H1 (cell line): ENCODE measurements at regions not wholly inside any gene's neighbourhood (a gene's known extent, or its start where the extent isn't known, plus 50 kb on each side); places are given as distances from the start of the nearest gene placed in this dataset.

ENCODE experiments used
- CTCF ChIA-PET: fragments of 300-600 bp; sonication (Branson Sonifier 250); formaldehyde crosslinking; loops from one replicate; lab custom pipeline; 2021; ENCODE audit not compliant: partially characterized antibody; lab: Charles Lee
- POLR2A ChIA-PET: fragments of 300-600 bp; sonication (Branson Sonifier 250); formaldehyde crosslinking; loops from one replicate; lab custom pipeline; 2021; ENCODE audit warnings: inconsistent platforms; ENCODE audit not compliant: partially characterized antibody; lab: Charles Lee
- DNase-seq, 2 experiments: peaks; one replicate each; pipeline versions ENCODE4 v3.0.0 to v3.0.0-alpha.2; 2010 to 2022; ENCODE audit warnings: low spot score in 2 of 2, low read depth in 1 of 2, mixed read lengths in 1 of 2
- FAIRE-seq: peaks from 2 replicates; lab custom pipeline; 2011; peaks lifted over from hg19 to GRCh38; lab: Jason Lieb, UNC
- H2AFZ ChIP-seq: 2 replicates; pipeline ENCODE4 v1.8.1; 2012; ENCODE audit warnings: low read length, inconsistent platforms
- H2AK5ac ChIP-seq: 2 replicates; pipeline ENCODE4 v1.6.1; 2013; ENCODE audit warnings: low read depth, low read length
- H2BK120ac ChIP-seq: replicated peaks from 2 replicates; pipeline ENCODE3; 2013; ENCODE audit warnings: low read depth, low read length, inconsistent platforms
- H2BK12ac ChIP-seq: 2 replicates; pipeline ENCODE4 v1.6.1; 2013; ENCODE audit warnings: low read depth, low read length
- H2BK15ac ChIP-seq: 2 replicates; pipeline ENCODE4 v1.6.1; 2013; ENCODE audit warnings: low read length
- H2BK20ac ChIP-seq: 2 replicates; pipeline ENCODE4 v1.6.1; 2013; ENCODE audit warnings: low read length
- H2BK5ac ChIP-seq: 2 replicates; pipeline ENCODE4 v1.6.1; 2013; ENCODE audit warnings: low read depth, low read length
- H3K14ac ChIP-seq: 2 replicates; pipeline ENCODE4 v1.6.1; 2013; ENCODE audit warnings: inconsistent platforms; ENCODE audit not compliant: insufficient read length
- H3K18ac ChIP-seq: 2 replicates; pipeline ENCODE4 v1.6.1; 2013; ENCODE audit warnings: low read length; ENCODE audit errors: extremely low read depth
- H3K23ac ChIP-seq: 2 replicates; pipeline ENCODE4 v1.6.1; 2013; ENCODE audit warnings: inconsistent platforms; ENCODE audit not compliant: insufficient read length
- H3K23me2 ChIP-seq: 2 replicates; pipeline ENCODE4 v1.6.1; 2013; ENCODE audit warnings: low read depth, low read length
- H3K27ac ChIP-seq: 2 replicates; pipeline ENCODE4 v1.6.1; 2011; ENCODE audit warnings: low read depth, low read length, inconsistent platforms
- H3K27me3 ChIP-seq, 4 experiments: replicated peaks in 1 of 4; 1 replicate in 1 of 4; 2 replicates in 3 of 4; pipeline versions ENCODE4 v1.6.1 to v1.8.1; 2011 to 2013; ENCODE audit warnings: low read length in 3 of 4, mild to moderate bottlenecking in 3 of 4, inconsistent platforms in 2 of 4, mixed read lengths in 2 of 4, moderate library complexity in 1 of 4; ENCODE audit not compliant: control insufficient read depth in 3 of 4, insufficient read depth in 3 of 4; ENCODE audit errors: extremely low read depth in 1 of 4
- H3K36me3 ChIP-seq, 4 experiments: 2 replicates each; pipeline versions ENCODE4 v1.6.1 to v1.8.1; 2011 to 2013; ENCODE audit warnings: mild to moderate bottlenecking in 4 of 4, low read length in 3 of 4, moderate library complexity in 2 of 4, control low read depth in 1 of 4, inconsistent platforms in 1 of 4; ENCODE audit not compliant: insufficient read depth in 4 of 4, control insufficient read depth in 2 of 4
- H3K4ac ChIP-seq: replicated peaks from 2 replicates; pipeline ENCODE3; 2013; ENCODE audit warnings: low read length, low read depth, mixed read lengths, inconsistent platforms; ENCODE audit not compliant: insufficient read length
- H3K4me1 ChIP-seq, 4 experiments: replicated peaks in 1 of 4; 1 replicate in 1 of 4; 2 replicates in 3 of 4; pipeline versions ENCODE4 v1.6.1 to v1.8.1; 2011 to 2013; ENCODE audit warnings: low read length in 3 of 4, inconsistent platforms in 2 of 4, mixed read lengths in 1 of 4; ENCODE audit not compliant: insufficient read depth in 4 of 4, control insufficient read depth in 3 of 4
- H3K4me2 ChIP-seq, 2 experiments: 2 replicates each; pipeline versions ENCODE4 v1.6.1 to v1.8.1; 2011 to 2013; ENCODE audit warnings: low read depth in 2 of 2, low read length in 2 of 2, control low read depth in 1 of 2, inconsistent platforms in 1 of 2, mild to moderate bottlenecking in 1 of 2; ENCODE audit not compliant: insufficient read depth in 1 of 2
- H3K4me3 ChIP-seq, 4 experiments: fragments of 200-600, 300-600 bp in 1 of 4; sonication (generic), shearing (Covaris generic), sonication (Bioruptor Twin) in 1 of 4; 2 replicates each; pipeline versions ENCODE4 v1.5.1 to v1.8.1; 2011 to 2016; ENCODE audit warnings: low read length in 4 of 4, low read depth in 3 of 4, control low read depth in 2 of 4, inconsistent platforms in 2 of 4, mild to moderate bottlenecking in 2 of 4, mixed read lengths in 1 of 4, moderate library complexity in 1 of 4; ENCODE audit not compliant: insufficient read depth in 2 of 4; ENCODE audit errors: extremely low read depth in 1 of 4
- H3K56ac ChIP-seq: replicated peaks from 2 replicates; pipeline ENCODE3; 2013; ENCODE audit warnings: low read depth, mild to moderate bottlenecking, mixed read lengths, low read length, inconsistent platforms; ENCODE audit not compliant: insufficient read length
- H3K79me1 ChIP-seq: 2 replicates; pipeline ENCODE4 v1.6.1; 2013; ENCODE audit warnings: low read depth, low read length, control low read depth
- H3K79me2 ChIP-seq, 2 experiments: 2 replicates each; pipeline versions ENCODE4 v1.6.1 to v1.8.1; 2012 to 2013; ENCODE audit warnings: low read length in 2 of 2, mild to moderate bottlenecking in 2 of 2, inconsistent platforms in 1 of 2; ENCODE audit not compliant: insufficient read depth in 2 of 2, control insufficient read depth in 1 of 2
- H3K9ac ChIP-seq, 4 experiments: replicated peaks in 1 of 4; 1 replicate in 1 of 4; 2 replicates in 3 of 4; pipeline versions ENCODE4 v1.6.1 to v1.8.1; 2011 to 2013; ENCODE audit warnings: low read depth in 3 of 4, low read length in 3 of 4, control low read depth in 2 of 4, mild to moderate bottlenecking in 2 of 4, moderate library complexity in 2 of 4, inconsistent platforms in 1 of 4; ENCODE audit errors: extremely low read depth in 1 of 4
- H3K9me3 ChIP-seq, 2 experiments: 2 replicates each; pipeline versions ENCODE4 v1.6.1 to v1.8.1; 2012 to 2013; ENCODE audit warnings: mild to moderate bottlenecking in 2 of 2, moderate library complexity in 2 of 2, control low read depth in 1 of 2, inconsistent platforms in 1 of 2, low read depth in 1 of 2, low read length in 1 of 2, mixed read lengths in 1 of 2; ENCODE audit not compliant: insufficient read depth in 2 of 2
- H4K20me1 ChIP-seq, 2 experiments: replicated peaks in 1 of 2; 2 replicates each; pipeline versions ENCODE3 to v1.8.1; 2011 to 2013; ENCODE audit warnings: inconsistent platforms in 2 of 2, low read length in 2 of 2, mild to moderate bottlenecking in 1 of 2; ENCODE audit not compliant: insufficient read depth in 2 of 2, control insufficient read depth in 1 of 2
- H4K5ac ChIP-seq: 2 replicates; pipeline ENCODE4 v1.6.1; 2013; ENCODE audit warnings: low read length, low read depth, mixed read lengths, inconsistent platforms; ENCODE audit not compliant: insufficient read length
- H4K8ac ChIP-seq: 2 replicates; pipeline ENCODE4 v1.8.0; 2013; ENCODE audit warnings: mild to moderate bottlenecking, moderate library complexity, low read length, inconsistent platforms; ENCODE audit not compliant: insufficient read depth; ENCODE audit errors: extremely low read depth
- H4K91ac ChIP-seq: replicated peaks from 2 replicates; pipeline ENCODE3; 2013; ENCODE audit warnings: low read length, mixed read lengths, inconsistent platforms; ENCODE audit not compliant: insufficient read length
- ATF2 ChIP-seq: IDR thresholded peaks from 2 replicates; pipeline ENCODE4 v1.6.1; 2012; ENCODE audit warnings: low read length, inconsistent platforms
- BACH1 ChIP-seq: IDR thresholded peaks from 2 replicates; pipeline ENCODE4 v1.6.1; 2012; ENCODE audit warnings: low read length, improper control_type of control experiment
- BRCA1 ChIP-seq: IDR thresholded peaks from 2 replicates; pipeline ENCODE4 v1.6.1; 2012; ENCODE audit warnings: low read depth, low read length, improper control_type of control experiment
- CTBP2 ChIP-seq: IDR thresholded peaks from 2 replicates; pipeline ENCODE4 v1.7.0; 2011; ENCODE audit warnings: borderline replicate concordance, mild to moderate bottlenecking, moderate library complexity, mixed read lengths, low read length; ENCODE audit not compliant: insufficient read depth, insufficient read length
- EGR1 ChIP-seq: IDR thresholded peaks from 2 replicates; pipeline ENCODE4 v1.6.1; 2011; ENCODE audit warnings: low read depth, low read length, borderline replicate concordance
- GABPA ChIP-seq: IDR thresholded peaks from 2 replicates; pipeline ENCODE4 v1.6.1; 2011; ENCODE audit warnings: mild to moderate bottlenecking, low read length, moderate library complexity, borderline replicate concordance; ENCODE audit not compliant: insufficient read depth
- HDAC6 ChIP-seq: IDR thresholded peaks from one replicate; pipeline ENCODE4 v1.7.1; 2012; ENCODE audit warnings: low read depth, mild to moderate bottlenecking, inconsistent platforms, low read length, moderate library complexity
- POLR2A ChIP-seq, 2 experiments: IDR thresholded peaks; 1 replicate in 1 of 2; 2 replicates in 1 of 2; pipeline ENCODE4 v1.6.1; 2011; ENCODE audit warnings: low read depth in 2 of 2, low read length in 2 of 2, mild to moderate bottlenecking in 2 of 2; ENCODE audit errors: control extremely low read depth in 1 of 2
- POLR2AphosphoS5 ChIP-seq: IDR thresholded peaks from 2 replicates; pipeline ENCODE4 v1.6.1; 2011; ENCODE audit warnings: low read depth, low read length
- SIX5 ChIP-seq: IDR thresholded peaks from 2 replicates; pipeline ENCODE4 v1.6.1; 2011; ENCODE audit warnings: mild to moderate bottlenecking, low read depth, low read length
- SP4 ChIP-seq: IDR thresholded peaks from 2 replicates; pipeline ENCODE4 v1.6.1; 2012; ENCODE audit warnings: low read length, inconsistent platforms
- SUZ12 ChIP-seq: fragments of 200-600 bp; sonication (generic); IDR thresholded peaks from 2 replicates; pipeline ENCODE4 v1.6.1; 2012; ENCODE audit warnings: mild to moderate bottlenecking, inconsistent platforms, low read length, moderate library complexity, mixed read lengths
- TBP ChIP-seq: IDR thresholded peaks from 2 replicates; pipeline ENCODE4 v1.6.1; 2011; ENCODE audit warnings: low read depth, low read length, improper control_type of control experiment
- TCF12 ChIP-seq: IDR thresholded peaks from 2 replicates; pipeline ENCODE4 v1.6.1; 2011; ENCODE audit warnings: low read depth, mild to moderate bottlenecking, low read length
- WGBS, 2 experiments: shearing (Covaris generic) in 1 of 2; methylation state at CpG; one replicate each; pipeline versions ENCODE4 v1.1.6 to v1.1.7; 2013 to 2015; ENCODE audit warnings: low lambda C conversion rate in 2 of 2, mixed read lengths in 2 of 2, inconsistent platforms in 1 of 2, low coverage in 1 of 2, missing lambda C conversion rate in 1 of 2; ENCODE audit not compliant: insufficient replicate concordance in 2 of 2, insufficient coverage in 1 of 2, insufficient read length in 1 of 2; ENCODE audit errors: extremely low coverage in 1 of 2, missing lambda C conversion rate in 1 of 2; 5-methylcytosine and 5-hydroxymethylcytosine counted together

GRCh38 chr2:123917241-123917640, 107.8 kb upstream of the CNTNAP5 start:
- Histone ChIP-seq H2BK5ac (no peak overlapping the region), H4K5ac (no peak overlapping the region), H2AK5ac (no peak overlapping the region), H3K23me2 (no peaks in the 10 kb centered on the region), H3K18ac (no peak overlapping the region), H3K14ac (no peak overlapping the region), H2BK20ac (no peak overlapping the region), H3K79me2 (no peaks in the 10 kb centered on the region), H2BK12ac (no peak overlapping the region), H3K56ac (no peak overlapping the region), H3K4me1 (no peaks in the 10 kb centered on the region), H2BK120ac (no peak overlapping the region), H3K4me3 (no peak overlapping the region), H3K9me3 (no peaks in the 10 kb centered on the region), H4K8ac (no peak overlapping the region), H3K79me1 (no peaks in the 10 kb centered on the region), H4K91ac (no peak overlapping the region), H2AFZ (no peak overlapping the region), H3K27ac (no peak overlapping the region), H3K27me3 (no peaks in the 10 kb centered on the region), H3K4ac (no peak overlapping the region), H3K23ac (no peak overlapping the region), H3K9ac (no peak overlapping the region), H4K20me1 (no peaks in the 10 kb centered on the region), H3K36me3 (no peaks in the 10 kb centered on the region), H3K4me2 (no peak overlapping the region), H2BK15ac (no peak overlapping the region)
- ChIA-PET POLR2A (no interaction called here), CTCF (interaction anchor here (0.6 to 1.2 kb wide), 2 partner anchors 32 to 595 kb away, joined by 3 read pairs; no protein-coding TSS in a partner anchor)
- no peak for DNase-seq
- 93 to 100% methylated on average over 1 to 2 of the region's 2 CpGs for WGBS, 2 experiments
- TF ChIP-seq SIX5, result no peak
- no peak for TF ChIP-seq HDAC6
- no peak for TF ChIP-seq ATF2
- no peak for TF ChIP-seq SUZ12
- TF ChIP-seq BACH1, result no peak
- no peak for TF ChIP-seq SP4
- no peak for TF ChIP-seq TCF12
- no peak for TF ChIP-seq BRCA1
- TF ChIP-seq POLR2AphosphoS5, result no peak
- TF ChIP-seq POLR2A (IDR thresholded peaks at IDR 0.05; ENCODE audit: control extremely low read depth in 1 of 2, low read depth in 2 of 2, low read length in 2 of 2), result no peak
- TF ChIP-seq TBP, result no peak
- no peak for TF ChIP-seq CTBP2
- no peak for TF ChIP-seq EGR1
- no peak for TF ChIP-seq GABPA
- FAIRE-seq, result no peak
